ENCODE measurements at regions not wholly inside any gene's neighbourhood (a gene's known extent, or its start where the extent isn't known, plus 50 kb on each side); places are given as distances from the start of the nearest gene placed in this dataset.

DNA sequence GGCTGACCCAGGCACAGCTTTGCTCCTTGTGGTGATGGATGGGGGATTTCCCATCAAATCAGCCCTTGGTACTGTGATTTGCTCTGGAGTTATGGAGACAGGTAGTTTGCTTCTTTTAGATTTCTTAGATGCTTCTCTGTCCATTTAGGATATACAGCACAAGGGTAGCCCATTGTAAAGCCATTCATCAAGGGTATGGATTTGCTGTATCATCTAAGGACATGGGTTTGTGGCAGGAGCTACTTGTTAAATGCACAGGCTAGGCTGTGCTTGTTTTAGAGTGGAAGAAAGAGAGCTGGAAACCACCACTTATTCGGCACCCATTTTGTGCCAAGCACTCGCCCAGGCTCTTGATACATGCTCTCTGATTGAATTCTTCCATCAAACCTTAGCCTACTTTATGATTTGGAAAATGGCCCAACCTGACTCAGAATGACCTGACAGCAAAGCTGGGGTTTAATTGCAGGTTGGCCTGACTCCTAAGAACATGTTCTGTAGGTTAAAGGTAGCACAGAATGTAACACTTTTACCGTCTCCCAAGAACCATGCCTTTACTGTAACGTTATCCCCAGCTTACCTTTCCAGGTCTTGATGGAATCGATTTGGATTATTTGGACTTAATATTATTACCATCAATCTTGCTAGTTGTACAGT is 168.0 kb downstream of the SNX10 start:
- Histone ChIP-seq H3K9me3 (ENCODE audit: control insufficient read depth in 2 of 2, low read length in 2 of 2) (no peaks in the 10 kb centered on the region), H3K9ac (ENCODE audit: low read length in 2 of 2) (no peak overlapping the region), H3K4me1 (ENCODE audit: control insufficient read depth, insufficient read depth, low read length) (no peaks in the 10 kb centered on the region), H3K4me3 (ENCODE audit: low read length in 2 of 2) (no peak overlapping the region), H3K27ac (ENCODE audit: low read length) (no peak overlapping the region), H3K27me3 (ENCODE audit: control insufficient read depth in 1 of 2, insufficient read depth in 2 of 2, low read length in 2 of 2) (no peaks in the 10 kb centered on the region), H3K36me3 (ENCODE audit: control insufficient read depth in 2 of 2, insufficient read depth in 2 of 2, low read length in 2 of 2) (no peaks in the 10 kb centered on the region)

- H3K4me3 ChIP-seq (ENCODE audit: low read length in 2 of 2) = no peak overlapping the region
- no peak overlapping the region for H3K9ac ChIP-seq (ENCODE audit: low read length in 2 of 2)
- H3K27me3 ChIP-seq (ENCODE audit: control insufficient read depth in 1 of 2, insufficient read depth in 2 of 2, low read length in 2 of 2) = no peaks in the 10 kb centered on the region
- H3K9me3 ChIP-seq (ENCODE audit: control insufficient read depth in 2 of 2, low read length in 2 of 2) = no peaks in the 10 kb centered on the region
- no peaks in the 10 kb centered on the region for H3K4me1 ChIP-seq (ENCODE audit: control insufficient read depth, insufficient read depth, low read length)
- no peak overlapping the region for H3K27ac ChIP-seq (ENCODE audit: low read length)
- H3K36me3 ChIP-seq (ENCODE audit: control insufficient read depth in 2 of 2, insufficient read depth in 2 of 2, low read length in 2 of 2) = no peaks in the 10 kb centered on the region
These were observed 168.9 kb downstream of the SNX10 start for GRCh38 chr7:26460351-26461085.

DNA sequence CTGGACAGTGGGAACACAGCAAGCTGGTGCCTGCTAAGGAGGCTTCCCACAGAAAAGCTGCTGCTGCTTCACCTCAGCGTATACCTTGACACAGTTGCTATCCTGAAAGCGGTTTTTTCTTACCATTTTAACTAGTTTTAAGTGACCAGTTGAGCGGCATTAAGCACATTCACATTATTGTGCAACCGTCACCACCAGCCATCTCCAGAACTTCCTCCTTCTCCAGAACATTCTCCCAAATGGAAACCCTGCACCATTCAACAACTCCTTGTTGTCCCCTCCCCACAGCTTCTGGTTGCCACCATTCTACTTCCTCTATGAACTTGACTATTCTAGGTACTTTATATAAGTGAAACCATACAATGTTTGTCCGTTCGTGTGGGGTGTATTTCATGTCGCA is 169.9 kb downstream of the SNX10 start:
- H3K27ac ChIP-seq (ENCODE audit: low read length) = no peak overlapping the region
- no peak overlapping the region for H3K4me3 ChIP-seq (ENCODE audit: low read length in 2 of 2)
- H3K9me3 ChIP-seq (ENCODE audit: control insufficient read depth in 2 of 2, low read length in 2 of 2) = no peaks in the 10 kb centered on the region
- no peaks in the 10 kb centered on the region for H3K4me1 ChIP-seq (ENCODE audit: control insufficient read depth, insufficient read depth, low read length)
- H3K27me3 ChIP-seq (ENCODE audit: control insufficient read depth in 1 of 2, insufficient read depth in 2 of 2, low read length in 2 of 2) = no peaks in the 10 kb centered on the region
- no peak overlapping the region for H3K9ac ChIP-seq (ENCODE audit: low read length in 2 of 2)
- no peaks in the 10 kb centered on the region for H3K36me3 ChIP-seq (ENCODE audit: control insufficient read depth in 2 of 2, insufficient read depth in 2 of 2, low read length in 2 of 2)

DNA sequence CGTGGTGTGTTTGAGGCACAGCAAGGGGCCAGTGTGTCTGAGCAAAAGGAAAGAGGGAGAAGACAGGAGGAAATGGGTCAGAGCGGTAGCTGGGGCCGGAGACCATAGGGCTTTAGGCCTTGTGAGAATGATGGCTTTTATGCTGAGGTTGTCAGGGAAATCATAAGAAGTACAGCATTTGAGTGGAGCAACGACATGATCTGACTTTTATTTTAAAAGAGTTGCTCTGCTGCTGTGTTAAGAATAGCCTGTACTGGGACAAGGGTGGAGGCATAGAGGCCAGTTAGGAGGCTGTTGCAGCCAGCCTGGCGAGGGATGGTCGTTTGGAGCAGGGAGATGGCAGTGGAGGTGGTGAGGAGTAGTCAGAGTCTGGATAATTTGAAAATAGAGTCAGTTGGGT is 174.3 kb downstream of the SNX10 start:
- Histone ChIP-seq H3K27ac (ENCODE audit: low read length) (no peak overlapping the region), H3K36me3 (ENCODE audit: control insufficient read depth in 2 of 2, insufficient read depth in 2 of 2, low read length in 2 of 2) (no peaks in the 10 kb centered on the region), H3K9me3 (ENCODE audit: control insufficient read depth in 2 of 2, low read length in 2 of 2) (no peaks in the 10 kb centered on the region), H3K27me3 (ENCODE audit: control insufficient read depth in 1 of 2, insufficient read depth in 2 of 2, low read length in 2 of 2) (peaks cover 0 to 2% of the 10 kb centered on the region in 2 donors), H3K9ac (ENCODE audit: low read length in 2 of 2) (no peak overlapping the region), H3K4me1 (ENCODE audit: control insufficient read depth, insufficient read depth, low read length) (no peaks in the 10 kb centered on the region), H3K4me3 (ENCODE audit: low read length in 2 of 2) (no peak overlapping the region)

DNA sequence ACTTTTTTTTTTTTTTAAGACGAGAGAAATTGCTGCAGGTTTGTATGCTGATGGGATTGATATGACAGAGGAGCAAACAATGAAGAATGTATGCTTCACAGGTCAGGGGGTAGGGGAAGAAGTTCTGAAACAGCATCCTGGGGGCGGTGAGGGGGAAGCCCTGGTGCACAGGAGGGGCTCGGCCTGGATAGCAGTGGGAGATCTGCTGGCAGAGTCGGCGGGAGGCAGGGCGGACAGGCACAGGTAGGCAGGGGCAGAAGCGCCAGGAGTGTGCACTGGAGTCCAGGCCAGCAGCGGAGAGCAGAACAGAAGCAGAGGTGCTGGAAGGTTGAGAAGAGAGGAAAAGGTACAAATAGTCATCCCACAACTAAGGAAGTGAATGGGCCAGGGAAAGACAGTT is 175.4 kb downstream of the SNX10 start:
- Histone ChIP-seq H3K4me1 (ENCODE audit: control insufficient read depth, insufficient read depth, low read length) (no peaks in the 10 kb centered on the region), H3K9ac (ENCODE audit: low read length in 2 of 2) (no peak overlapping the region), H3K36me3 (ENCODE audit: control insufficient read depth in 2 of 2, insufficient read depth in 2 of 2, low read length in 2 of 2) (no peaks in the 10 kb centered on the region), H3K27ac (ENCODE audit: low read length) (no peak overlapping the region), H3K4me3 (ENCODE audit: low read length in 2 of 2) (no peak overlapping the region), H3K9me3 (ENCODE audit: control insufficient read depth in 2 of 2, low read length in 2 of 2) (no peaks in the 10 kb centered on the region), H3K27me3 (ENCODE audit: control insufficient read depth in 1 of 2, insufficient read depth in 2 of 2, low read length in 2 of 2) (peaks cover 0 to 2% of the 10 kb centered on the region in 2 donors)

- Histone ChIP-seq H3K27ac (ENCODE audit: low read length) (no peak overlapping the region), H3K4me1 (ENCODE audit: control insufficient read depth, insufficient read depth, low read length) (no peaks in the 10 kb centered on the region), H3K27me3 (ENCODE audit: control insufficient read depth in 1 of 2, insufficient read depth in 2 of 2, low read length in 2 of 2) (peaks cover 0 to 2% of the 10 kb centered on the region in 2 donors), H3K4me3 (ENCODE audit: low read length in 2 of 2) (no peak overlapping the region), H3K9me3 (ENCODE audit: control insufficient read depth in 2 of 2, low read length in 2 of 2) (no peaks in the 10 kb centered on the region), H3K36me3 (ENCODE audit: control insufficient read depth in 2 of 2, insufficient read depth in 2 of 2, low read length in 2 of 2) (no peaks in the 10 kb centered on the region), H3K9ac (ENCODE audit: low read length in 2 of 2) (no peak overlapping the region)
These were observed 175.9 kb downstream of the SNX10 start for GRCh38 chr7:26467541-26467940.

- H3K4me3 ChIP-seq (ENCODE audit: low read length in 2 of 2) = no peak overlapping the region
- H3K4me1 ChIP-seq (ENCODE audit: control insufficient read depth, insufficient read depth, low read length) = no peaks in the 10 kb centered on the region
- no peak overlapping the region for H3K27ac ChIP-seq (ENCODE audit: low read length)
- no peaks in the 10 kb centered on the region for H3K36me3 ChIP-seq (ENCODE audit: control insufficient read depth in 2 of 2, insufficient read depth in 2 of 2, low read length in 2 of 2)
- H3K9ac ChIP-seq (ENCODE audit: low read length in 2 of 2) = no peak overlapping the region
- H3K9me3 ChIP-seq (ENCODE audit: control insufficient read depth in 2 of 2, low read length in 2 of 2) = no peaks in the 10 kb centered on the region
- H3K27me3 ChIP-seq (ENCODE audit: control insufficient read depth in 1 of 2, insufficient read depth in 2 of 2, low read length in 2 of 2) = peaks cover 0 to 2% of the 10 kb centered on the region in 2 donors
These were observed 177.0 kb downstream of the SNX10 start for GRCh38 chr7:26468625-26469024.

- no peak overlapping the region for H3K4me3 ChIP-seq (ENCODE audit: low read length in 2 of 2)
- H3K9ac ChIP-seq (ENCODE audit: low read length in 2 of 2) = no peak overlapping the region
- H3K9me3 ChIP-seq (ENCODE audit: control insufficient read depth in 2 of 2, low read length in 2 of 2) = no peaks in the 10 kb centered on the region
- no peak overlapping the region for H3K27ac ChIP-seq (ENCODE audit: low read length)
- H3K27me3 ChIP-seq (ENCODE audit: control insufficient read depth in 1 of 2, insufficient read depth in 2 of 2, low read length in 2 of 2) = peaks cover 0 to 2% of the 10 kb centered on the region in 2 donors
- H3K36me3 ChIP-seq (ENCODE audit: control insufficient read depth in 2 of 2, insufficient read depth in 2 of 2, low read length in 2 of 2) = no peaks in the 10 kb centered on the region
- no peaks in the 10 kb centered on the region for H3K4me1 ChIP-seq (ENCODE audit: control insufficient read depth, insufficient read depth, low read length)
These were observed 177.5 kb downstream of the SNX10 start for GRCh38 chr7:26469188-26469587.

- peaks cover 0 to 3% of the 10 kb centered on the region in 2 donors for H3K9me3 ChIP-seq (ENCODE audit: control insufficient read depth in 2 of 2, low read length in 2 of 2)
- H3K4me3 ChIP-seq (ENCODE audit: low read length in 2 of 2) = no peak overlapping the region
- no peaks in the 10 kb centered on the region for H3K4me1 ChIP-seq (ENCODE audit: control insufficient read depth, insufficient read depth, low read length)
- no peak overlapping the region for H3K27ac ChIP-seq (ENCODE audit: low read length)
- H3K36me3 ChIP-seq (ENCODE audit: control insufficient read depth in 2 of 2, insufficient read depth in 2 of 2, low read length in 2 of 2) = no peaks in the 10 kb centered on the region
- H3K9ac ChIP-seq (ENCODE audit: low read length in 2 of 2) = no peak overlapping the region
- H3K27me3 ChIP-seq (ENCODE audit: control insufficient read depth in 1 of 2, insufficient read depth in 2 of 2, low read length in 2 of 2) = peaks cover 0 to 2% of the 10 kb centered on the region in 2 donors
These were observed 179.0 kb downstream of the SNX10 start for GRCh38 chr7:26470691-26471090.

- Histone ChIP-seq H3K4me1 (ENCODE audit: control insufficient read depth, insufficient read depth, low read length) (no peaks in the 10 kb centered on the region), H3K4me3 (ENCODE audit: low read length in 2 of 2) (no peak overlapping the region), H3K9ac (ENCODE audit: low read length in 2 of 2) (no peak overlapping the region), H3K27me3 (ENCODE audit: control insufficient read depth in 1 of 2, insufficient read depth in 2 of 2, low read length in 2 of 2) (peaks cover 0 to 2% of the 10 kb centered on the region in 2 donors), H3K9me3 (ENCODE audit: control insufficient read depth in 2 of 2, low read length in 2 of 2) (peaks cover 0 to 3% of the 10 kb centered on the region in 2 donors), H3K27ac (ENCODE audit: low read length) (no peak overlapping the region), H3K36me3 (ENCODE audit: control insufficient read depth in 2 of 2, insufficient read depth in 2 of 2, low read length in 2 of 2) (no peaks in the 10 kb centered on the region)
These were observed 179.8 kb downstream of the SNX10 start for GRCh38 chr7:26471306-26472075.
